ENCODE measurements at regions not wholly inside any gene's neighbourhood (a gene's known extent, or its start where the extent isn't known, plus 50 kb on each side); places are given as distances from the start of the nearest gene placed in this dataset.
"Not testable (repeated sequence)": the region's sequence is repeated elsewhere in the genome, so short reads cannot be mapped to it uniquely, and the experiment has no call there.

- intact Hi-C loops (cut with micrococcal nuclease) = no loop called here
Measured at GRCh38 chr5:107010060-107010459, 660.7 kb downstream of the EFNA5 start.

- intact Hi-C loops (cut with micrococcal nuclease) = no loop called here
Measured at GRCh38 chr5:107005653-107006052, 665.1 kb downstream of the EFNA5 start.

GRCh38 chr5:107005161-107005560, 665.6 kb downstream of the EFNA5 start:
- intact Hi-C loops (cut with micrococcal nuclease) = no loop called here

GRCh38 chr5:107002115-107002514, 668.6 kb downstream of the EFNA5 start:
- intact Hi-C loops (cut with micrococcal nuclease) = no loop called here

GRCh38 chr5:106999506-106999905, 671.2 kb downstream of the EFNA5 start:
- intact Hi-C loops (cut with micrococcal nuclease) = not testable (repeated sequence)

GRCh38 chr5:106986006-106986405, 684.7 kb downstream of the EFNA5 start:
- intact Hi-C loops (cut with micrococcal nuclease) = no loop called here

GRCh38 chr5:106985174-106985573, 685.6 kb downstream of the EFNA5 start:
- intact Hi-C loops (cut with micrococcal nuclease) = no loop called here

- intact Hi-C loops (cut with micrococcal nuclease) = not testable (repeated sequence)
Measured at GRCh38 chr5:106979178-106979577, 691.6 kb downstream of the EFNA5 start.

- intact Hi-C loops (cut with micrococcal nuclease) = not testable (repeated sequence)
Measured at GRCh38 chr5:106978582-106979165, 692.1 kb downstream of the EFNA5 start.

GRCh38 chr5:106976363-106976762, 694.4 kb downstream of the EFNA5 start:
- intact Hi-C loops (cut with micrococcal nuclease) = no loop called here

GRCh38 chr5:106974272-106974671, 696.5 kb downstream of the EFNA5 start:
- intact Hi-C loops (cut with micrococcal nuclease) = no loop called here

GRCh38 chr5:106966686-106967315, 703.9 kb downstream of the EFNA5 start:
- intact Hi-C loops (cut with micrococcal nuclease) = no loop called here

- intact Hi-C loops (cut with micrococcal nuclease) = no loop called here
Measured at GRCh38 chr5:106964132-106964531, 706.6 kb downstream of the EFNA5 start.

- intact Hi-C loops (cut with micrococcal nuclease) = no loop called here
Measured at GRCh38 chr5:106963630-106964029, 707.1 kb downstream of the EFNA5 start.

- intact Hi-C loops (cut with micrococcal nuclease) = no loop called here
Measured at GRCh38 chr5:106962464-106963230, 708.1 kb downstream of the EFNA5 start.

GRCh38 chr5:106959387-106959786, 711.4 kb downstream of the EFNA5 start:
- intact Hi-C loops (cut with micrococcal nuclease) = no loop called here

- intact Hi-C loops (cut with micrococcal nuclease) = no loop called here
Measured at GRCh38 chr5:106957336-106957735, 713.4 kb downstream of the EFNA5 start.

- intact Hi-C loops (cut with micrococcal nuclease) = no loop called here
Measured at GRCh38 chr5:106956886-106957285, 713.9 kb downstream of the EFNA5 start.

GRCh38 chr5:106956187-106956586, 714.5 kb downstream of the EFNA5 start:
- intact Hi-C loops (cut with micrococcal nuclease) = no loop called here

- intact Hi-C loops (cut with micrococcal nuclease) = no loop called here
Measured at GRCh38 chr5:106940986-106941385, 729.8 kb downstream of the EFNA5 start.

GRCh38 chr5:106940301-106940846, 730.4 kb downstream of the EFNA5 start:
- intact Hi-C loops (cut with micrococcal nuclease) = no loop called here

GRCh38 chr5:106923409-106923808, 747.3 kb downstream of the EFNA5 start:
- intact Hi-C loops (cut with micrococcal nuclease) = no loop called here
